GM12872 (cell line): ENCODE measurements at regions not wholly inside any gene's neighbourhood (a gene's known extent, or its start where the extent isn't known, plus 50 kb on each side); places are given as distances from the start of the nearest gene placed in this dataset.

Experiments
- CTCF ChIP-seq: IDR thresholded peaks from 3 replicates; pipeline ENCODE4 v1.5.1; 2011; ENCODE audit warnings: low read depth, mild to moderate bottlenecking, low read length, moderate library complexity; ENCODE audit not compliant: insufficient read depth

DNA sequence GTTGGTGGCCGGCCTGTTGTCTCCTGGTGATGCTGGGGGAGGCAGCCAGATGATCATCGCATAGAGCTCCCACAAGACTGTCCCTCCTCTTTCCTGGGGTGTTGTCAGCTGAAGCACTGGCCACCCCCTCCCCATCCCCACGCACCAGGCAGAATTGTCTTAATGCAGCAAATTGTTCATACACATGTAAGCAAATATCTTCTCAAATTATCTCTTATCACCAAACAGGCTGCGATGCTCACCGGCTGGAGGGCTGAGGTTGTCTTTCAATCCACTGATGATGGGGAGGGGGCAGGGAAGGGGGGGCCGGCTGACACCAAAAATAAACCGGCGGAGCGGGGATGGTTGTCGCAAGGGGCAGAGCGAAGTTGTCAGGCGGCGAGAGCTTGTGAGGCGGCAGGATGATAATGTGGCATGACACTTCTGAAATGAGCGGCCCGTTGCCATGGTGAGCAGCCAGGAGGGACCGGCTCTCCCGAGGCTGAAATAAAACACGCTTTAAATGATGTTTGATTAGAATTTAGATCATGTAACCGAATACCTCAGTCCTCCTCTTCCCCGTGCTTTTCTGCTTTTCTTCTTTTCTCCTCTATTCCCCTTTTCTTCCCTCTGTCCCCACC, 59.8 kb downstream of the MRM1 start:
- TF ChIP-seq CTCF, result no peak

GRCh38 chr17:36661688-36662087, 60.3 kb downstream of the MRM1 start:
- TF ChIP-seq CTCF, result no peak

DNA sequence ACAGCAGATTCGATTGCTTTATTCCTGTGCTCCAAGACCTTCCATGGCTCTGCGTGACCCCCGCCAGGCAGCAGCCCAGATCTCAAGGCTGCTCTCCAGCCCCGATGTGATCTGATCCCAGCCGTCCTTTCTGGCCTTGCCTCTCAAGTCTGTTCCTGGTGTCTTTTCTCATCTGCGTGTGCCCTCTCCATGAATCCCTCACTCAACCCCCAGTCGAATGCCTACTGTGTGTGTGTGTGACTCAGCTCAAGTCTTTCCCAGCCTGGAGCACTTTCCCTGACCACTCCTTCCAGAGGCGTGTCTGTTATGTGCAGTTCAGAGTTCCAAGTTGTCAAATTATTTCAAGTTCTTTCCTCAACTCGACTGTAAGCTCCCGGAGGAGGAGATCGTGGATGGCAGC, 64.0 kb downstream of the MRM1 start:
- no peak for TF ChIP-seq CTCF

DNA sequence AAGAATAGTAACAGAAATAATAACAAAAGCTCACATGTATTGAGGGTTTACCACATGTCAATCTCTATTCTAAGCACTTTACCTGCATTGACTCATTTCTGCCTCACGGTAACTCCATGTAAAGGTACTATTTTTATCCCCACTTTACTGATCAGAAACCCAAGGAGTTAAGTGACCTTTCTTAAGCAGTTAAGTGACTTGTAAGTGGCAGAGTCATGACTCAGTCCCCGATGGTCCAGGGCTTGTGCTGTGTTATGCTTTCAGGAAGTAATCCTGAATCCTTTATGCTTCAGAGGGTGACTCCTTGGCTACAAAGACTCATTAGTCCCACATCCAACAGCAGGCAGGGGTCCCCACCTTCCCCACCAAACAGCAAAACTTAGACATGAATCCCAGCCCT, 66.5 kb downstream of the MRM1 start:
- no peak for TF ChIP-seq CTCF

GRCh38 chr17:36668824-36669223, 67.4 kb downstream of the MRM1 start:
- TF ChIP-seq CTCF, result no peak

DNA sequence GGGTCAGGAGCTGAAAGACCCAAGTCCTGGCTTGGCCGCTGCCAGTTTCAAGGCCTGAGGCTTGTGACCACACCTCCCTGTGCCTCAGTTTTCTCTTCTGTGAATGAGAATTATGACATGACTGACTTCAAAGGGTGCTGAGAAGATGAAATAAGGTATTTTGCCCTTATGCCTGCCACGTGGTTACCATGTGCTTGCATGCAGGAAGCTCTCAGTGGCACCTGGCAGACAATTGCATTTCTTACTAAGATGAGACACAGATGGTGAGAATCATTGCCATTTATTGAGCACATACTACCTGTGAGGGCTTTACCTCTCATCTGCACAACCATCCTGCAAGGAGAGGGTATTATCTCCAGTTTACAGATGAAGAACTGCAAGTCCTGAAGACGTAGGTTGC, 69.8 kb downstream of the MRM1 start:
- no peak for TF ChIP-seq CTCF

GRCh38 chr17:36672403-36672918, 71.1 kb downstream of the MRM1 start:
- no peak for TF ChIP-seq CTCF
